Transverse colon (tissue), 4 donors: ENCODE measurements at regions not wholly inside any gene's neighbourhood (a gene's known extent, or its start where the extent isn't known, plus 50 kb on each side); places are given as distances from the start of the nearest gene placed in this dataset.

Source experiments
- CTCF ChIP-seq, 5 experiments: fragments of 200-600 bp in 3 of 5; fragments of 450-650 bp in 2 of 5; sonication (generic) in 3 of 5; IDR thresholded peaks; 1 replicate in 2 of 5; 2 replicates in 3 of 5; pipeline ENCODE4 v1.5.1; 2016 to 2017; ENCODE audit warnings: antibody characterized with exemption in 5 of 5, inconsistent platforms in 3 of 5, mild to moderate bottlenecking in 2 of 5, moderate library complexity in 1 of 5
- EP300 ChIP-seq: sonication (generic); formaldehyde crosslinking; IDR thresholded peaks from one replicate; pipeline ENCODE4 v1.6.1; 2017; ENCODE audit warnings: antibody characterized with exemption, low read depth
- POLR2AphosphoS5 ChIP-seq, 3 donors: sonication (generic); formaldehyde crosslinking; IDR thresholded peaks; one replicate each; pipeline ENCODE4 v1.6.1; 2016; ENCODE audit warnings: antibody characterized with exemption in 3 of 3

DNA sequence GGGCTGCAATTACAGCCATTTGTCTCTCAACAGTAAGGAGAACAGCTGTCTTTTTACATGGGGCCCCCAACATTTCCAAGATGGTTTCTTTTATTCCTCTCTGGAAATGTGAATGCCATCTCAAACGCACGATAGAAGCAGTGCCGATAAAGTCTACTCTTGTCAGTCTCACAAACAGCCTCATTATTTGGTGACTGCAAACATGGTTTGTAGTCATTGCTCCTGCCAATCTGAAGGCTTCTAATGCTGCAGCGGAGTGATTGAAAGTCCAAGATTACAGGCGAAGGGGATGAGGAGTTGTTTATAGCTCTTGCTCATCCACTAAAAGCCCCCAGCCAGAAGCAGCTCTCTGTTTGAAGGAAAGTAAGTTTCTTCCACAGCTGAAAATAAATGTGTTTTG, 657.1 kb downstream of the CBLN4 start:
- TF ChIP-seq POLR2AphosphoS5 (IDR thresholded peaks at IDR 0.05) (no peak), CTCF (IDR thresholded peaks at IDR 0.05) (no peak), EP300 (no peak)
